ENCODE measurements at regions not wholly inside any gene's neighbourhood (a gene's known extent, or its start where the extent isn't known, plus 50 kb on each side); places are given as distances from the start of the nearest gene placed in this dataset.

DNA sequence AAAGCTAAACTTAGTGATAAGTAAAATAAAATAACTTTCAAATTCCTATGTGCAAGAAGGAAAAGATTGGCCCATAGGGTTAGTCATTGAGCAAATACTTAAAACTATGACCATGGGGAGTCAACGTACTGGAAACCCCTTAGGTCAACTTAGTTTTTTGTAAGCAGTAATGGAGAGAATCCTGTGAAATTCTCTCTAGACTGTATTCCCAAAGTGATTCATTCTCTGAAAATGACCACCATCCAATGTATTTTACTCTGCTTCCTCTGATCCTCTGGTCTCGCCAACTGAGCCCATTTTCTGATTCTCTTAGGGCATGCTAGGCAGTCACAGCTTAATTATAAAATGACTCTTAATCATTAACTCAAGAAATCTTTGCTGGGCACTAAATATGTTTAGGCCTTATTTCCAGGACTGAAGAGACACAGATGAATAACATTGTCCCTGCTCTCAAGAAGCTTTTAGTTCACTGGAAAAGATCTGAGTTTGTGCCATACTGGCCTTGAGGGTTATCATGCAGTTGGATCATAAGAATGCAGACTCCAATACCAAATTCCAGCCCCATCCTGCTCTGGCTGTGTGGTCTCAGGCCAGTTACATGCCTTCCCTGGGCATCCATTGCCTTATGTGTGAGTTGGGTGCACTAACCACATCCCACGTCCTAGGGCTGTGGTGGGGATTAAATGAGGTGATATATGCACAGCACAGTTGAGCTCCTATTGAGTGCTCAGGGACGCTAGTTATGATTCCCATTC lies 732.4 kb downstream of the AACS start:
- TF ChIP-seq POLR2AphosphoS5 (IDR thresholded peaks at IDR 0.05; ENCODE audit: low read depth, low read length) = no peak
- TF ChIP-seq, protein P1, sequence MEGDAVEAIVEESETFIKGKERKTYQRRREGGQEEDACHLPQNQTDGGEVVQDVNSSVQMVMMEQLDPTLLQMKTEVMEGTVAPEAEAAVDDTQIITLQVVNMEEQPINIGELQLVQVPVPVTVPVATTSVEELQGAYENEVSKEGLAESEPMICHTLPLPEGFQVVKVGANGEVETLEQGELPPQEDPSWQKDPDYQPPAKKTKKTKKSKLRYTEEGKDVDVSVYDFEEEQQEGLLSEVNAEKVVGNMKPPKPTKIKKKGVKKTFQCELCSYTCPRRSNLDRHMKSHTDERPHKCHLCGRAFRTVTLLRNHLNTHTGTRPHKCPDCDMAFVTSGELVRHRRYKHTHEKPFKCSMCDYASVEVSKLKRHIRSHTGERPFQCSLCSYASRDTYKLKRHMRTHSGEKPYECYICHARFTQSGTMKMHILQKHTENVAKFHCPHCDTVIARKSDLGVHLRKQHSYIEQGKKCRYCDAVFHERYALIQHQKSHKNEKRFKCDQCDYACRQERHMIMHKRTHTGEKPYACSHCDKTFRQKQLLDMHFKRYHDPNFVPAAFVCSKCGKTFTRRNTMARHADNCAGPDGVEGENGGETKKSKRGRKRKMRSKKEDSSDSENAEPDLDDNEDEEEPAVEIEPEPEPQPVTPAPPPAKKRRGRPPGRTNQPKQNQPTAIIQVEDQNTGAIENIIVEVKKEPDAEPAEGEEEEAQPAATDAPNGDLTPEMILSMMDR (IDR thresholded peaks at IDR 0.05; ENCODE audit: control extremely low read depth in 1 of 3, insufficient read depth in 1 of 3, low read depth in 1 of 3, low read length in 3 of 3) = no peak
